Liver (tissue), 7 donors: ENCODE measurements at regions not wholly inside any gene's neighbourhood (a gene's known extent, or its start where the extent isn't known, plus 50 kb on each side); places are given as distances from the start of the nearest gene placed in this dataset.
A peak's percentile ranks its signal among the peaks of the same experiment; 100 is the strongest.

Source experiments
- DNase-seq: peaks from one replicate; pipeline ENCODE4 v3.0.0-alpha.2; 2017; ENCODE audit warnings: low spot score
- H3K27ac ChIP-seq, 2 donors: one replicate each; pipeline ENCODE4 v1.7.0; 2013; ENCODE audit warnings: inconsistent platforms in 2 of 2, low read length in 2 of 2, control low read depth in 1 of 2, low read depth in 1 of 2, mild to moderate bottlenecking in 1 of 2
- H3K27me3 ChIP-seq, 4 donors: one replicate each; pipeline versions ENCODE4 v1.6.1 to v1.7.0; 2013; ENCODE audit warnings: low read length in 3 of 4, inconsistent platforms in 1 of 4, mild to moderate bottlenecking in 1 of 4, moderate library complexity in 1 of 4; ENCODE audit not compliant: control insufficient read depth in 4 of 4, insufficient read depth in 4 of 4
- H3K36me3 ChIP-seq, 4 donors: one replicate each; pipeline versions ENCODE4 v1.6.1 to v1.7.0; 2013; ENCODE audit warnings: low read length in 3 of 4, mild to moderate bottlenecking in 3 of 4, low read depth in 1 of 4, moderate library complexity in 1 of 4; ENCODE audit not compliant: control insufficient read depth in 4 of 4, insufficient read depth in 3 of 4
- H3K4me1 ChIP-seq, 4 donors: one replicate each; pipeline versions ENCODE4 v1.6.1 to v1.7.0; 2013; ENCODE audit warnings: low read length in 3 of 4, mild to moderate bottlenecking in 3 of 4, moderate library complexity in 1 of 4; ENCODE audit not compliant: control insufficient read depth in 4 of 4, insufficient read depth in 4 of 4
- H3K4me3 ChIP-seq, 3 donors: one replicate each; pipeline versions ENCODE4 v1.6.1 to v1.7.0; 2013; ENCODE audit warnings: low read length in 3 of 3, control low read depth in 1 of 3, low read depth in 1 of 3, mild to moderate bottlenecking in 1 of 3
- H3K9ac ChIP-seq, 2 donors: one replicate each; pipeline ENCODE4 v1.7.0; 2013; ENCODE audit warnings: low read length in 2 of 2, mild to moderate bottlenecking in 2 of 2, moderate library complexity in 2 of 2, control low read depth in 1 of 2, low read depth in 1 of 2
- H3K9me3 ChIP-seq, 4 donors: one replicate each; pipeline versions ENCODE4 v1.6.1 to v1.7.0; 2013; ENCODE audit warnings: low read length in 3 of 4; ENCODE audit not compliant: control insufficient read depth in 4 of 4
- ATF3 ChIP-seq: IDR thresholded peaks from 2 replicates; pipeline ENCODE4 v1.6.1; 2016; ENCODE audit warnings: antibody characterized with exemption
- FOXA1 ChIP-seq: IDR thresholded peaks from 2 replicates; pipeline ENCODE4 v1.6.1; 2016; ENCODE audit warnings: antibody characterized with exemption
- FOXA2 ChIP-seq: IDR thresholded peaks from 2 replicates; pipeline ENCODE4 v1.6.1; 2016; ENCODE audit warnings: antibody characterized with exemption
- GABPA ChIP-seq, 2 donors: IDR thresholded peaks in 1 of 2; conservative IDR thresholded peaks in 1 of 2; 2 replicates each; pipeline ENCODE4 v1.6.1; 2016; ENCODE audit warnings: antibody characterized with exemption in 2 of 2, mild to moderate bottlenecking in 1 of 2, moderate library complexity in 1 of 2
- HNF4A ChIP-seq, 2 donors: conservative IDR thresholded peaks; 2 replicates each; pipeline ENCODE4 v1.6.1; 2016; ENCODE audit warnings: antibody characterized with exemption in 2 of 2, mild to moderate bottlenecking in 2 of 2
- HNF4G ChIP-seq: IDR thresholded peaks from 2 replicates; pipeline ENCODE4 v1.6.1; 2016; ENCODE audit warnings: antibody characterized with exemption
- JUND ChIP-seq, 2 donors: IDR thresholded peaks; 2 replicates each; pipeline ENCODE4 v1.6.1; 2016; ENCODE audit warnings: antibody characterized with exemption in 2 of 2
- RAD21 ChIP-seq, 2 donors: IDR thresholded peaks; 2 replicates each; pipeline ENCODE4 v1.6.1; 2016; ENCODE audit warnings: antibody characterized with exemption in 2 of 2, mild to moderate bottlenecking in 2 of 2
- RXRA ChIP-seq, 2 donors: IDR thresholded peaks; 2 replicates each; pipeline ENCODE4 v1.6.1; 2017 to 2018; ENCODE audit warnings: antibody characterized with exemption in 2 of 2, mild to moderate bottlenecking in 1 of 2
- SP1 ChIP-seq: IDR thresholded peaks from 2 replicates; pipeline ENCODE4 v1.6.1; 2018; ENCODE audit warnings: antibody characterized with exemption, mild to moderate bottlenecking
- ZBTB33 ChIP-seq: IDR thresholded peaks from 2 replicates; pipeline ENCODE4 v1.6.1; 2016; ENCODE audit warnings: antibody characterized with exemption
- WGBS: extraction: QIAGEN DNeasy Blood & Tissue Kit; methylation state at CpG from one replicate; pipeline ENCODE4 v1.1.7; 2013; 5-methylcytosine and 5-hydroxymethylcytosine counted together
- TF ChIP-seq, protein P1 (sequence below): IDR thresholded peaks from 2 replicates; pipeline ENCODE4 v1.6.1; 2016; ENCODE audit warnings: antibody characterized with exemption, mild to moderate bottlenecking
- donor health status: healthy.
- donor health status: healthy.
- donor health status: healthy.
- donor health status: healthy.

- H3K27ac ChIP-seq, result peak overlapping the region; percentile 32 to 81
- 47% methylated on average over 5 of the region's 5 CpGs for WGBS
Measured at GRCh38 chr6:139655783-139656705, 281.6 kb upstream of the CITED2 start.

GRCh38 chr6:139654888-139655782, 280.7 kb upstream of the CITED2 start:
- WGBS, result 75% methylated on average over 10 of the region's 10 CpGs
- Histone ChIP-seq H3K27me3 (no peaks in the 10 kb centered on the region), H3K27ac (peak overlapping the region; percentile 81 to 82), H3K4me1 (peaks cover 3 to 32% (median 18%) of the 10 kb centered on the region in 4 donors), H3K4me3 (peak overlapping the region in 1 of 3 donors; percentile 29), H3K36me3 (no peaks in the 10 kb centered on the region), H3K9ac (peak overlapping the region in 1 of 2 donors; percentile 16), H3K9me3 (no peaks in the 10 kb centered on the region)
- TF ChIP-seq SP1, result peak; percentile 65
- no peak for TF ChIP-seq ATF3
- no peak for TF ChIP-seq JUND (IDR thresholded peaks at IDR 0.05)
- TF ChIP-seq, protein P1, sequence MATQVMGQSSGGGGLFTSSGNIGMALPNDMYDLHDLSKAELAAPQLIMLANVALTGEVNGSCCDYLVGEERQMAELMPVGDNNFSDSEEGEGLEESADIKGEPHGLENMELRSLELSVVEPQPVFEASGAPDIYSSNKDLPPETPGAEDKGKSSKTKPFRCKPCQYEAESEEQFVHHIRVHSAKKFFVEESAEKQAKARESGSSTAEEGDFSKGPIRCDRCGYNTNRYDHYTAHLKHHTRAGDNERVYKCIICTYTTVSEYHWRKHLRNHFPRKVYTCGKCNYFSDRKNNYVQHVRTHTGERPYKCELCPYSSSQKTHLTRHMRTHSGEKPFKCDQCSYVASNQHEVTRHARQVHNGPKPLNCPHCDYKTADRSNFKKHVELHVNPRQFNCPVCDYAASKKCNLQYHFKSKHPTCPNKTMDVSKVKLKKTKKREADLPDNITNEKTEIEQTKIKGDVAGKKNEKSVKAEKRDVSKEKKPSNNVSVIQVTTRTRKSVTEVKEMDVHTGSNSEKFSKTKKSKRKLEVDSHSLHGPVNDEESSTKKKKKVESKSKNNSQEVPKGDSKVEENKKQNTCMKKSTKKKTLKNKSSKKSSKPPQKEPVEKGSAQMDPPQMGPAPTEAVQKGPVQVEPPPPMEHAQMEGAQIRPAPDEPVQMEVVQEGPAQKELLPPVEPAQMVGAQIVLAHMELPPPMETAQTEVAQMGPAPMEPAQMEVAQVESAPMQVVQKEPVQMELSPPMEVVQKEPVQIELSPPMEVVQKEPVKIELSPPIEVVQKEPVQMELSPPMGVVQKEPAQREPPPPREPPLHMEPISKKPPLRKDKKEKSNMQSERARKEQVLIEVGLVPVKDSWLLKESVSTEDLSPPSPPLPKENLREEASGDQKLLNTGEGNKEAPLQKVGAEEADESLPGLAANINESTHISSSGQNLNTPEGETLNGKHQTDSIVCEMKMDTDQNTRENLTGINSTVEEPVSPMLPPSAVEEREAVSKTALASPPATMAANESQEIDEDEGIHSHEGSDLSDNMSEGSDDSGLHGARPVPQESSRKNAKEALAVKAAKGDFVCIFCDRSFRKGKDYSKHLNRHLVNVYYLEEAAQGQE, result no peak
- TF ChIP-seq HNF4A (conservative IDR thresholded peaks at IDR 0.05), result peak; percentile 90 to 94
- TF ChIP-seq RAD21 (IDR thresholded peaks at IDR 0.05), result peak in 1 of 2 donors; percentile 45
- TF ChIP-seq RXRA (IDR thresholded peaks at IDR 0.05), result peak in 1 of 2 donors; percentile 67
- peak; percentile 86 for TF ChIP-seq HNF4G
- DNase-seq, result no peak

More at GRCh38 chr6:139655783-139656705, 281.6 kb upstream of the CITED2 start:
- TF ChIP-seq FOXA2, result peak; percentile 61
- TF ChIP-seq ATF3, result no peak
- TF ChIP-seq, protein P1, result no peak
- peak; percentile 56 to 67 for TF ChIP-seq HNF4A (conservative IDR thresholded peaks at IDR 0.05)
- no peak for TF ChIP-seq GABPA (IDR thresholded peaks at IDR 0.05 in 1 of 2, conservative IDR thresholded peaks at IDR 0.05 in 1 of 2)
- TF ChIP-seq HNF4G, result peak; percentile 43
- peak; percentile 29 to 71 for TF ChIP-seq RAD21 (IDR thresholded peaks at IDR 0.05)
- TF ChIP-seq RXRA (IDR thresholded peaks at IDR 0.05), result peak; percentile 58 to 63
- peak; percentile 72 for TF ChIP-seq SP1
- no peak for TF ChIP-seq ZBTB33
- no peak for TF ChIP-seq FOXA1
- Histone ChIP-seq H3K9me3 (no peaks in the 10 kb centered on the region), H3K9ac (no peak overlapping the region), H3K4me1 (peaks cover 3 to 32% (median 18%) of the 10 kb centered on the region in 4 donors), H3K27me3 (no peaks in the 10 kb centered on the region), H3K4me3 (no peak overlapping the region), H3K36me3 (no peaks in the 10 kb centered on the region)
- no peak for DNase-seq
